Hematopoietic multipotent progenitor cell treated with erythropoietin and hydrocortisone succinate and interleukin-3 and kit ligand, for 6 days (in vitro differentiated cells): ENCODE measurements at regions not wholly inside any gene's neighbourhood (a gene's known extent, or its start where the extent isn't known, plus 50 kb on each side); places are given as distances from the start of the nearest gene placed in this dataset.
A peak's percentile ranks its signal among the peaks of the same experiment; 100 is the strongest.

Experiments
- DNase-seq: peaks from one replicate; pipeline ENCODE4 v3.0.0-alpha.2; 2015

DNA sequence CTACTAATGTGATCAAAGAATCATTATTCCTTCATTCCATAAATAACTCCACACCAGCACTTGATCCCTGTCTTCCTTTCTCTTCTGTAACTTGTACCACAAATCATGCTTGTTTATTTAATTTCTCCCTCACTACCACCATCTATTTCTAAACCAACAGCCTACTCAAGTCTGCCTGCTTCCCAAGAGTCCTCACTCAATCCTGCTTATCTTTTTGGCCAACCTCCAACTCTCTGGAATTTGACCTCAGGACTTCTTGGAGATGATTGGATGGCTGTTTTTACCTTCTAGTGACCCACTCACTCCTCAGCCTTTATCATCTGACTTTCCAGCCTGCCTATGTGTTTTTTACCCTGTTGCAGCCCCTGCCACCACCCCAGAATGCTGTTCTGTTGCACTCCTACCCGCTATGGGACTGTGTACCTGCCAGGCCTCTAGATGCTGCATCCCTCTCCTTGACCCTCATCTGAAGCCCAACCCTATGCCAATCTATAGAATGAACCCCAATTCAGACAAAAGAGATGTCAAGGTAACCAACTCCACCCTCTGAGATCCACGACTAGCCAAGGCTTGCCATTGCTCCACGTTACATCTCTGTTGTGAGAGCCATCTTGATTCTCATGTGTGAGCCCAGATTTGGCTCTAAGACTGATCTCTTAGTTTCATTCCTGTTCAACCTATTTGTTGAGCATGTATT is 150.2 kb upstream of the PLEKHG7 start:
- no peak for DNase-seq

DNA sequence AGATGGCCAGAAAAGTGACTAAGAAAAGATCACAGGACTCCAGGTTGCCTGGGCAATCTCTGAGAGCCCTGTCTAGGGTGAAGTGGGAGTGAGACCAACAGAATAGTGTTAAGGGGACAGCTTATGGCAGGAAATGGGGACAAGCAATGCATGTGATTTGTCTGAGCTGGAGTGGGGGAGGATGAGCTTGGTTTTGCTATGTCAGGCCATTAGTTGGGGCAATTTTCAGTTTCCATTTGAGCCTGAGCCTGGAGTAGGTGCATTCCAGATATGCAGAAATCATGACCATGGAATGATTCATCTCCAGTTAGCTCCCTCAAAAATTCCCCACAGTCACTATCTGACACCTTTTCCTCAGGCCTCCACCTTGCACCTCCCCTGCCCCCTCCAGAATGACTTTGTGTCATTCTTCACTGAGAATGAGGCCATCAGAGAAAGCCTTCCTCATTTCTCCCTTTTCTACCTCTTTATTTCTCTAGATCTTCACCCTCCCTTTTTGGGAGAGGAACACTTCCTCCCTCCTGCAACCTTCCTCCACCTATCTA is 150.9 kb upstream of the PLEKHG7 start:
- no peak for DNase-seq

DNA sequence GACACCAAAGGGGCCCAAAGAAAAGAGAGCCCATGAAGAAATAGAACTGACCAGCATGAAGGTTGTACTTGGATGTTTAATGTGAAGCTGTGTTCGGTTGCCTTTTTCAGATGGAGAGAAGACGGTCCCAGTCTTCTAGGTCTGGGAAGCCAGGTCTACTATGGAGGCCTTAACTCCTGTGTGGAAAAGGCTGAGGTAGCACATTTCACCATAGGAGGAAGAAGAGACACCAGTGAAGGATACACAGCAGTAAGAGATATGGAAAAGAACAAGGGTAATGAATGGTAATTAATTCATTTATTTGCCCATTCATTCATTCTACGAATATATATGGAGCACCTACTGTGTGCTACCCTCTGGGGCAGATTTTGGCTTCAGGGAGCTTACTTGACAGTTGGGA is 151.6 kb upstream of the PLEKHG7 start:
- no peak for DNase-seq

DNA sequence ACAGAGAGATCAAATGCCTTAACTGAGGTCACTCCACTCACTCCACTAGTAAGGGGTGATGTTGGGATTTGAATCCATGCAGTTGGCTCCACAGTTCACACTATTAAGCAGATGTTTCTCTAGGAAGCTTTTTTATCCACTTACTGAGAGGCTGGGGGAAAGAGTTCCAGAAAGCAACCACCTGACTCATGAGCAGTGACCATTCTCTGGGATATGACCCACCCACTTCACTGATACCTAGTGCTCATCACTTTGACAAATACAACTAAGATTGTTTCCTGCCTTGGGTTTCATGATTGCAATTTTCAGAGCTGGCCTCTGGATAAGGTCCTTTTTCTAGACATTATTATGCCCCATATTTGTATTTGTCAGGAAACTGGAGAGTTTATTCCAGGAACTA is 152.1 kb upstream of the PLEKHG7 start:
- DNase-seq, result no peak

DNA sequence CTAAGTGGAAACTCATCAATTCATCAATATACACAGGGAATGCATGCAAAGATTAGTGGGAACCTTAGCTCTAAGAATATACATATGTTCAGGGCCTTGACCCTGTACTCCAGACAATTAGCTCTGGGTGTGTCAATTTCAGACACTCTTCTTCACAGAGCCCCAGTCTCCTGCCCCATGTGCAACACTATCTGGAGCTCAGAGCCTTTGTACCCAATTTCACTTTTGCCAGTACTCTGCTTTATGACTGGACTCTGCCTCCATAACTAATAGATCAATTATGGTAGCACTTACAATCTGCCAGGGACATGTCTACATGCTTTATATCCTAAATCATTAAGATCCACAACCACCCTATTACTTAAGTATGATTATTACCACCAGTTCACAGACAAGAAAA is 152.5 kb upstream of the PLEKHG7 start:
- DNase-seq, result no peak

DNA sequence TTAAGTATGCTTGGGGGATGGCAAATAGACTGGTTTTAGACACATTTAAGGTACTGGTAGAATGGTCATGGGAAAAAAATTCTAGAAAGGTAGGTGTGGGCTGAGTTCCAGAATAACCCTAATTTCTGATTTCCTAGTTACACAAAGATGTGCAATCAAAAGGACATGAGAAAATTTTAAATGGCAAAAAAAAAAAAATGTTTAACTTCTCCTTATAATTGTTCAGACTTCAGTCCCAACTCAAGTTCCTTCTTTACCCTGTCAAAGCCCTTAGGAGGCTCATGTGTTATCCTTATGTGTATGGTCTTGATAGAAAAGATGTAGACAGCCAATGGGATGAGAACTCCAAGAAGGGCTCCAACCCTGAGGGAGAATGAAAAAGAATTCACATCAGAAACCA is 153.3 kb upstream of the PLEKHG7 start:
- no peak for DNase-seq

DNA sequence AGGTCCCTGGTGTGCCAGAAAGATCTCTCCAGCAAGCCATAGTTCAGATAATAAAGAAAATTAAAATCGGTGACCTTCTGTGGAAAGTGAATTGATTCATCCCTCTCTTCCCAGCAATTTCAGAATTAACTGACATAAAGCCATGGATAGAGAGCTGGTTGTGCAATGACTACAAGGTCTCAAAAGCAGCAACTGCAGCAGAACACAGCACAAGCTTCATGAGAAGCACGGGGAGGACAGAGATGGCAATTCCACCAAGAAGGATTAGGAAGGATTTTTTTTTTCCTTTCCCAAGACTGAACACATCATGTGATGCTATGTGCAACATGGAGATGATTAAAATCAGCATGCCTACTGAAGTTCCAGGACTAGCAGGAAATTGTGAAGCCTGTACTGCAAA is 154.9 kb upstream of the PLEKHG7 start:
- DNase-seq, result no peak

DNA sequence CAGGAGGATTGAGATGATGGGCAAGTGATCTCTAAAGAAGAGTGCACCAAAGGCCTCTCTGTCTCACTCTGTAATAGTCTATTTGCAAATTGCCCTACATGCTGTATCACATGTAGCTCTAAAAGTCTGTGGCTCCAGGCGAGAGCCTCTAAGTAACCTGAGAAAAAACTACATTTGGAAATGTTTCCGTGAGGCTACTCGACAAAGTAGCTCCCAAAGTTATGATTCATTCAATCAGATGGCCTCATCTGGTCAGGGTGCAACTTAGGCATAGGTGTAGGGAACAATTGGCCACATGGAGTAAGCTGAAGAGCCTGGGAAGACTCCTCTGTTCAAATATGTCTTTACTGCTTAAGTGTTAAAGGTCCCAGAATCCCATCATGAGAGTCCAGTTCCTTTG is 155.4 kb upstream of the PLEKHG7 start:
- DNase-seq, result no peak

DNA sequence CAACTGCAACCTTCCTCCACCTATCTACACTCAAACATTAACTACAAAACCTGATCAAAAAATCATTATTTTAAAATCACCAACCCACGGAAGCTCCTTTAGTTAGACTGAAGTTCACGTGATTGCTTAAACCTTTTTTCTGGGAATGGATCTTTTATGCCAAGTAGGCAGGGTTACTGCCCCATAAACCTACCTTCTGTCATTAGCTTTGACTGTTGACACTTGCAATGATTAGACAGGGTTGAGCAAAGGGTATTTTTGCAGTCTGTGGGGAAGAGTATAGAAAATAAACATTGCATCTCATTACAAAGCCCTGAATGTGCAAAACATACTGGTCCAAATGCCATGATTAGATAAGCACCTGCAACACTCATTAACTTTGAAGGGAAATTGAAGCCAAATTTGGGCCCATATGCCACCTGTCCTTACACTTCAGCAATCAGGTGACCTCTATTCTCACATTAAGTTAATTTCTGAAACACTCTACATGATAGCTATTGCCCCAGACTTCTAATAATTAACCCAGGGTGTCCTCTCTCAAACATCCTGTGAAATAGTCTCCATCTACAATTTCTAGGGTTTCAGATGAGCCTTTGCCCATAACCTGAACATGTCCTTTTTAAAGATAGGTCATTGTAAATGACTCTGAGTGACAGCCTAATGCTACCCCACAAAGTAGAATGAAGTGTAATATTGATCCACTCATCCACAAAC is 156.0 kb upstream of the PLEKHG7 start:
- DNase-seq, result no peak

DNA sequence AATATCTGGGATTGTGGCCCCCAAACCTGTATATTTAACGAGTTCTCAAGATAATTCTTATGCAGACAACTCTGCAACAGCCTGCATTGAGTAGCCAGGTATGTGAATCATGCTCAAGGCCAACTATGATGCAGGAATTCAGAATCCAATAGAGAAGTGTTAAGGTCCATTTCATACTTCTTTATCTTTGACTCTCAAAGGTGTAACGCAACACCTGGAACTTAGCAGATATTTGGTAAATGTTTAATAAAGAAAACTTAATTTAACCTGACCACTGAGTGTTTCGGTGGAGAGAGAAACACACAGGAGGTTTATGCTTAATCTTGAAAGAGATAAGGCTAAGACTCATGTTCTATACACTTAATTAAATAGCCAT is 156.5 kb upstream of the PLEKHG7 start:
- no peak for DNase-seq

DNA sequence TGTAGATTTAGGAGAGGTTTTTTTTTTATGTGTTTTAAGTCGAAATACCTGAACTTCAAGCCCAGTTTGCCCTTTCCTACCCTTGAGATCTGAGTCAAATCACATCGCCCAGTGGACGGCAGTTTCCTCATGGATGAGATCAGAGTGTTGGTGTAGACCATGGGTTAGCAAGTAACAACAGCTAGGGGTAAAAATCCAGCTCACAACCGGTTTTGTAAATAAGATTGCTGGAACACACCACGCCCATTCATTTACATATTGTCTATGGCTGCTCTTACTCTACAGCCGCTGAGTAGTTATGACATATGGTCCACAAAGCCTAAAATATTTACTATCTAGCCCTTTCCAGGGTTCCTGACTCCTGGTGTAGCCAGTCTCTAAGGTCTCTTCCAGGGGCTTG is 158.5 kb upstream of the PLEKHG7 start:
- DNase-seq, result no peak

DNA sequence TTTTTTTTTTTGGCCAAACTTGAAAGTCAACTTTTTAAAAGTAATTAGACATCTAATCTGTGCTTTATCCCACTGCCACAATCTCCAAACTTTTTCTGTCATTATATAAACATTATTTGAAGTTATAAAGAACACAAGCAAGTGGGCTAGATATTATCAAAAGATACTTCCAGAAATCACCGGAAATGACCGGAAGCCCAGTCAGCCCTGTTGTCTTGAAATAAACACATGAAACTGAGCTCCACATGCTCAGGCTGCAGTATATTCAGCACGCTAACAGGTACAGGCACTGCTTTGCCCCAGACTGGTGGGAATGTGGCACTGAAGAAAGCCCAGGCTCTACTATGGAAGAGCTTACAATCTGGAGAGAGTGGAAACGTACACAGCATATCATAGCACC is 158.9 kb upstream of the PLEKHG7 start:
- DNase-seq, result no peak

DNA sequence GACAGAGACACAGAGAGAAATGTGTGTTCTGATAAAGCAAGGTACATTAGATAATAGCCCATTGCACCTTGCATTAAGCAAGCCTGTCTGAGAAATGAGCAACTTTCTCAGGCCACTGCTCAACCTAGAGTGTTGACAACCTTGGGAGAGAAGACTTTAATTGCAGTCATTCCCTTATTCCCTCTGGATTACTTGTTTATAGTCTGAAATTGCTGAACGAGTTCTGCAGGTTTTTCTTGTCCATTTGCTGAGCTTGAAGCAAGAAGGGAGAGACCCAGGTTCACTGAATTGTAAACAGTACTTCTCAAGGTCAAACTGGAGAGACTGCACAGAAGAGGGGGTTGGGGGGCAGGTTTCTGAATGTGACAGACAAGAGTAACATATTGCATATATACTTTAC is 159.4 kb upstream of the PLEKHG7 start:
- no peak for DNase-seq

DNA sequence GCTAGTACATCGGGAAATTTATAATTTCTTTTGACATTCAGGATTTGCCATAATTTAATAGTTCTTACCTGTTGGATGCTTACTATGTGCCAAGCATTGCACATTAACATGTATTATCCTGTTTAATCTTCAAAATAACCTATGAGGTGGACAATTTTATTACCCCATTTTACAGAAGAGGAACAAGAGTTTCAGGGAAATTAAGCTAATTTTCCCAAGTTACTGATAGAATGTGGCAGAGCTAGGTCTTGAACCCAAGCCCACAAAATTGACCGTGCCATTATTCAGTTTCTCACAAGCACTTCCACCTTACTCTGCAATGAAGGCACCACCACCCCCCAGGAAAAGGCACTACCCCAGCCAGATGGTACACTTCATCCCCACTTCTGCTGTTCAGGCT is 161.1 kb upstream of the PLEKHG7 start:
- DNase-seq, result no peak

DNA sequence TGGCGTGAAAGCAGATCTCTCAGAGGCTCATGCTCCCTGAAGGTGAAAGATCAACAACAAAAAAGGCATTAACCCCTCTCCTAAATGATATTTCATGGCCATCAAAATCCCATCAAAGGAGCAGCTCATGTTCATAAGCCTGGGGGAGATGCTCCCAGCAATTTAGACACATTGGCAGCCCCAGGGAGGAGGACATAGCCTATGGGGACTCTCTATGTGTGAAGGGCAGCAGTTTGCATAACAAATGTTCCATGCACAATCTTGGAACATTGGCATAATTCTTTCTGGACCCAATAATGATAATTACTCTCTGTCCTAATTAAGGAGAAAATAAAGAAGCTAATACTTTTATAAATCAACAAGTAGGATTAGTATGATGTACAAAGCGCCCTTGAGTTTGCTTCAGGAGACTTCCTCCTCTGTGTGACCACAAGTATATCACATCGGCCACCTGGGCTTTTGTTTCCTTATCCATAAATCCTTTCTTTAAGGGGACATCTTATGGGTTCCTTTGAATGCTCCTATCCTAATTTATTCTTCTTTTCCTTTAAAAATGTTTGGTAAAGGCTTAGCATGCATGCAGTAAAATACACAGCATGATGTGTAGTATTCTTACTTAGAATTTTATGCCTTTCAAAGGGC is 161.9 kb upstream of the PLEKHG7 start:
- peak; percentile 36 for DNase-seq

DNA sequence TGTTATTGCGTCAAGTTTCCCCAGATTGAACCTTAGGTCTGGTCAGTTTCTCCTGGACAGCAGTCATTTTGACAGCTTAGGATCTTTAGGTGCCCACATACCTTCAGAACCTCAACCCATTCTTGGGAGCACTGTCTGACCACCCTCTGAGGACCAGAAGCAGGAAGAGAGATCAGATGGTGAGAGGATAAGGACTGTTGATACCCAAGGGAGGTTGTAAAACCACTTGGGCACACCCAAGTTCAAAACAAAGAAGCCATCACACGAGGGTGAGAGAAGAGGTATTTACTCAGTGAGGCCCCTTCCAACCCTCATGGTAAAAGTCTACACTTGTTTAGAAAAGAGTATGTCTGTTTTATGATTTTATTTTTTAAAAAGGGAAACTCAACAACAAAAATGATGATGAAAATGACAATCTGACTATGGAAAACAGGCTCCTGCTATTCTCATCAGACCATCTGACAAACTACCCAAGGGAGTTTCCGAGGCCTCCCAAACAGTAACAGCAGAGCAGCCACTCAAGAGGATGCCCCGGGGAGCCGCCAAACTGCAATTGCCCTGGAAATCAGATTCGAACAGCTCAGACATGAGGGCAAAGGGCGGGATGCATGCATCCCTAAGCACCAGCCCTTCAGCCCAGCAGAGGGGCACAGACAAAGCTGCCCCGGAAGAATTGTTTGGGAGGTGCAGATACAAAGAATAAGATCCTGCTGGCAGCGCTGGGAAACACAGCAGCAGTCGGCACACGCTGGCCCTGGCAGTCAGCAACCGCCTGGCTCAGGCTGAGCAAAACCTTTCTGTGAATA is 162.6 kb upstream of the PLEKHG7 start:
- DNase-seq, result no peak

DNA sequence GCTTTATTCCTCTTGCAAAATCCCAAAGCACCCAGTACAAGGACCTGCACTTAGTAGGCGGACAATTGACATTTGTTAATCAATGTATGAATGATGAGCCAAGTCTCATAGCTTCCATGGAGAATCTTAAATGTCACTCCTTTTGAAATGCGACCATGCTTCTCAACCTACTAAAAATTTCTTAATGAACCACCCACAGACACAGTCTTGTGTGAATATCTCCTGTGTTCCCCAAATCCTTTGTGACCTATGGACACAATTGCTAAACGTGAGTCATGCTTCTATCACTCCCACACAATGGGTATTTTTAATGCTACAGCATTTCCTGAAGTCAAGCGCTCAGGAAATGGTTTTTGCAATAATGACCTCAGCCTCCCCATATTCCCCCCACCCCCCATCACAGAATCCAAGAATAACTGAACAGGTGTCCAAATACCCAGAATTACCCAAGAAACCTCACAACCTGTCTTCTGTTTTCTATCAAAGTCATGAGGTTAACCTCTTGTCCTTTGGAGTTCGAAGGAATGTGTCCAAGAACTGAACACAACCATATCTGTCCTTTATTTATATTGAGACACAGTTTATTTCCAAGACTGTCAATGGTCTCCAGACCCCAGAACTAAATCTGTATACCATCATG is 163.6 kb upstream of the PLEKHG7 start:
- DNase-seq, result peak; percentile 49

DNA sequence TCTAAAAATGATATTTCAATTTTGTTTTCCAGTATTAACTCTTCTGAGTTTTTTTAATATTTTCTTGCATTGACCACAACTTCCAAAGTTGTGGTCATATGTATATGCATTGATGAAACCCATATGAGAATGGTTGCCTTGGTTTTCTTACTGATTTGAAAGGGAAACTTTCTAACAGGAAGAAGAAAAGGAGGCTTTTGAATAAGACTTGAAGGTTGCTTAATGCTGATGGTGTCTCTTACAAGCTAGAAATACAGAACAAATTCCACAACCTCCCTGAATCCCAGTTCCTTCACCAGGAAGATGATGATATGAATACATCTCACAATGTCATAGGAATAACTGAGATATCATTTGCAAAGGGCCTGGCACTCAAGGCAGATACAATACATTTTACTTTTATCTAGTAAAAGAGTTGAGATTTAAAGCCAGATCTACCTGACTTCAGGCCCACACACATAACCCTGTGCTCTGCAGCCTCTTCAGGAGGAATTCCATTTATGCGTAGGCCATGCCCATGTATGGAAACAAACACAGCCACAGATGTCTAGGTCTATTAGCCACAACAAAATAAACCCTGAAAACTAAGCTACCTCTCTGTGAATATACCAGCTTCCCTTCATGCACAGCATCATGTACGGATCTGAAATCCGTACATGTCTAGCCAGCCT is 165.4 kb upstream of the PLEKHG7 start:
- DNase-seq, result no peak

DNA sequence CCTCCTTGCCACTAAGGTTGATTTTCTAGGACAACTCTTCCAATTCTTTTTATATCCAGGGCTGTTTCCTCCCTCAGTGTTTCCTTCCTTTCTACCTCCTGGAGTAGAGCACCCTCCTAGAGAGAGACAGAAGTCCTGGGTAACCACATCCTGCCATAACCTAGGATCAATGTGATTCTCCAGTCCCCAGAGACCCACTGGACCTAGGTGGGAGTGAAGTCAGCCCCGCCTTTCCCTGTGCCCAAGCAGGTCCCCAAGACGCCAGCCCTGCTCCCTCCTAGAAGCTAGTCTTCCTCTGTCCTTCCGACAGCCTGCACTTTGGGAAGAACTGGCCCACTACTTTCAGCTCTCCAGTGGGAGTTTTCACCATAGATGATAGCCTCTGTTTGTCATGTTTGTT is 166.8 kb upstream of the PLEKHG7 start:
- no peak for DNase-seq

DNA sequence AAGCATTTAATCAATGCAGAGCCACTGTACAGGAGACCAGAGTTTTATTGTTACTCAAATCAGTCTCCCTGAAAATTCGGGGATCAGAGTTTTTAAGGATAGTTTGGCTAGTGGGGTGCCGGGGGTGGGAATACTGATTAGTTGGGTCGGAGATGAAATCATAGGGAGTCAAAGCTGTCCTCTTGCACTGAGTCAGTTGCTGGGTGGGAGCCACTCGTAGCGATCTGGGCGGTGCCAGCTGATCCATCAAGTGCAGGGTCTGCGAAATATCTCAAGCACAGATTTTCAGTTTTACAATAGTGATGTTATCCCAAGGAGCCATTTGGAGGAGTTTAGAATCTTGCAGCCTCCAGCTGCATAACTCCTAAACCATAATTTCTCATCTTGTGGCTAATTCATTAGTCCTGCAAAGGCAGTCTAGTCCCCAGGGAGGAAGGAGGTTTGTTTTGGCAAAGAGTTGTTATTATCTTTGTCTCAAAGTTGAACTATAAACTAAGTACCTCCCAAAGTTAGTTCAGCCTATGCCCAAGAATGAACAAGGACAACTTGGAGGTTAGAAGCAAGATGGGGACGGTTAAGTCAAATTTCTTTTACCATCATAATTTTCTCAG is 169.4 kb upstream of the PLEKHG7 start:
- DNase-seq, result no peak

DNA sequence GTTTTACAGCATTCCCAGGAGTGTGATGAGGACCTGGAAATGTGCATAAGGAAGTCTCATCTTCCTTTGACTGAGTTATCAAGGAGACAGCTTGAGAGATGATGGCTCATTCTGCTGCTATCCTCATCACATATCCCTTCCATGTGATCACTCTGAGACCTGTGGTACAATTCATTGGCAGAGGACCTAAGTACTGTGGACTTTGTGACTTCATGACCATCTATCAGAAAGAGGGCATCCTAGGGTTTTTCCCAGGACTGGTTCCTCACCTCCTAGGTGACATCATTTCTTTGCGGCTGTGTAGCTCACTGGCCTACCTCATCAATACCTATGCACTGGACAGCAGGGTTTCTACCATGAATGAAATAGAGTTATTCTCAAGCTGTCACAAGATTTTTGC is 172.1 kb upstream of the PLEKHG7 start:
- no peak for DNase-seq

DNA sequence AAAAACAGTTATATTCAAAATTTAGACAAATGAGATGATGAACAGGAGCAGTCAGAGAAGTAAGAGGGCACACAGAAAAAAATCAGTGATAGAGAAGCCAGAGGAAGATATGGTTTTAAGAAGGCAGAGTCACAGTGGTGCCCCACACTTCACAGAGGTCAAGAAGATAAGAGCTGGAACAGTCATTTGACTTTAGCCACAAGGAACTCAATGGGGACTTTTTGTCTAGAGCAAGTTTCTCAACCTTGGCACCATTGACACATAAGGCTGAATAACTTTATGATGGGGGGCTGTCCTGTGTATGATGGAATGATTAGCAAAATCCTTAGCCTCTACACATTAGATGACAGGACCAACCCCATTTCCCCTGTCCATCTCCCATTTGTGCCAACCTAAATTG is 172.8 kb upstream of the PLEKHG7 start:
- DNase-seq, result peak; percentile 32
